K562 (cell line): ENCODE measurements at regions not wholly inside any gene's neighbourhood (a gene's known extent, or its start where the extent isn't known, plus 50 kb on each side); places are given as distances from the start of the nearest gene placed in this dataset.

Source experiments
- FOXO4 ChIP-seq: fragments of 450-650 bp; formaldehyde crosslinking; IDR thresholded peaks from 2 replicates; pipeline ENCODE4 v1.4.0; 2020; ENCODE audit warnings: mild to moderate bottlenecking, moderate library complexity
- HDAC1 ChIP-seq, 2 experiments: fragments of 450-650 bp; IDR thresholded peaks; 2 replicates each; pipeline ENCODE4 v1.6.1; 2016 to 2017; ENCODE audit warnings: inconsistent platforms in 1 of 2, mild to moderate bottlenecking in 1 of 2, moderate library complexity in 1 of 2
- HDAC6 ChIP-seq: IDR thresholded peaks from 2 replicates; pipeline ENCODE4 v1.6.1; 2012; ENCODE audit warnings: low read depth, mild to moderate bottlenecking, control low read depth, inconsistent platforms, low read length, moderate library complexity
- KDM1A ChIP-seq, 2 experiments: fragments of 450-650 bp; IDR thresholded peaks; 2 replicates each; pipeline ENCODE4 v1.6.1; 2016; ENCODE audit warnings: mild to moderate bottlenecking in 2 of 2
- KDM4B ChIP-seq, 2 experiments: fragments of 450-650 bp in 1 of 2; sonication (generic) in 1 of 2; IDR thresholded peaks; 2 replicates each; pipeline ENCODE4 v1.6.1; 2016 to 2017; ENCODE audit warnings: borderline replicate concordance in 2 of 2, antibody characterized with exemption in 1 of 2, low read depth in 1 of 2, mild to moderate bottlenecking in 1 of 2
- LCOR ChIP-seq: sonication (generic); formaldehyde crosslinking; IDR thresholded peaks from 2 replicates; pipeline ENCODE4 v1.8.0; 2022; ENCODE audit warnings: mild to moderate bottlenecking, missing genetic modification reagents
- MAFK ChIP-seq: IDR thresholded peaks from 2 replicates; pipeline ENCODE4 v1.6.1; 2011; ENCODE audit warnings: low read length, improper control_type of control experiment
- MTA1 ChIP-seq: fragments of 450-650 bp; IDR thresholded peaks from 2 replicates; pipeline ENCODE4 v1.6.1; 2017; ENCODE audit warnings: borderline replicate concordance
- NFRKB ChIP-seq: fragments of 450-650 bp; IDR thresholded peaks from 2 replicates; pipeline ENCODE4 v1.6.1; 2016; ENCODE audit warnings: low read depth
- NR4A1 ChIP-seq, 2 experiments: fragments of 250-450 bp in 1 of 2; fragments of 450-650 bp in 1 of 2; sonication (Bioruptor Pico) in 1 of 2; IDR thresholded peaks; 2 replicates each; pipeline versions ENCODE4 v1.4.0 to v1.6.1; 2016 to 2020; ENCODE audit warnings: mild to moderate bottlenecking in 2 of 2, missing compliant biosample characterization in 1 of 2, missing genetic modification characterization in 1 of 2, moderate library complexity in 1 of 2
- SIRT6 ChIP-seq: IDR thresholded peaks from one replicate; pipeline ENCODE4 v1.6.1; 2012; ENCODE audit warnings: low read depth, mild to moderate bottlenecking, control low read depth, inconsistent platforms, low read length, moderate library complexity
- STAT5A ChIP-seq: IDR thresholded peaks from 2 replicates; pipeline ENCODE4 v1.6.1; 2012; ENCODE audit warnings: low read length, inconsistent platforms, borderline replicate concordance
- ZBTB17 ChIP-seq: fragments of 450-650 bp; formaldehyde crosslinking; IDR thresholded peaks from 2 replicates; pipeline ENCODE4 v1.4.0; 2020; ENCODE audit warnings: mild to moderate bottlenecking
- ZNF316 ChIP-seq: fragments of 450-650 bp; IDR thresholded peaks from 2 replicates; pipeline ENCODE4 v1.6.1; 2016
- TF ChIP-seq, protein P1 (sequence below): sonication (generic); formaldehyde crosslinking; IDR thresholded peaks from 2 replicates; pipeline ENCODE4 v1.8.0; 2023; ENCODE audit warnings: missing genetic modification reagents, mild to moderate bottlenecking, borderline replicate concordance
- TF ChIP-seq, protein P2 (sequence below): sonication (generic); formaldehyde crosslinking; IDR thresholded peaks from 2 replicates; pipeline ENCODE4 v1.8.0; 2022; ENCODE audit warnings: mild to moderate bottlenecking, missing genetic modification reagents

DNA sequence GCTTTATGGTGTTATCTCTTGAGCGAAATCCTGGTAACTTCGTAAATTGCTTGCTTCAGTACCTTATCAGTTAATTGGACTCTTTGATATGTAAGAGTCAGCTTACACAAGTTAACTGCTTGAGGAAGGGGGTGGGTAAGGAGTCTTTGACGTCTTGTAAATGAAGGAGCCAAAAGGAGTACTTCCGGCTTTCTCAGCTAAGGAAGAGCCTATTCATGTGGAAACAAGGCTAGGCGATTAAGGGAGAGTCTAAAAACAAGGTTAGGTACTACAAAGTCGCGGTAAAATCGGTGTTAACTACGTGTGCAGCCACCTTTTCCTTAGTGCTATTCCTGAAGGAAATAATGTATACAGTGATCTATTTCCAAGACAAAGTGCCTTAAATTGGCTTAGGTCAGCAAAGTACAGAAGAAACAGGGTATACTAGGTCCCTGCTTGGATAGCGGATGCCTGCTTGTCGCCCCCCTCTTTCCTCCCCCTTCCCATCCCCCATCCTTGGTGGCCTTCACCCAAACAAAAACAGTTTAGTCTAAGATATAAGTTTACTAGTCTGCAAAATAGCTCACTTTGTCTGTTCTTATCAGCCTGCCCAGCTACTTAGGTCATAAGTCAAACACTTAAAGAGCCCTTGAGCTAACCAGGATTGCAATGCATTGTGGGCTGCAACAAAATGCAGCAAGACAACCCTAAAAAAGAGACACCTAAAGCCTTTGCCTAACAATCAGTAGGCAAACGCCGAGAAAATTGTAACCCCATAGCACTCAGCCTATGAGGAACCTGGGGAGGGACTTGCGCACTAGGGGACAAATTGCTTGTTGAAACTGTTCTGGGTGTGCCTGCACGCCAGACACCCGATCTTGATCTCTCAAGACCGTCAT is 147.3 kb downstream of the TRIM27 start (continued):
- TF ChIP-seq KDM4B (IDR thresholded peaks at IDR 0.05; ENCODE audit: borderline replicate concordance in 2 of 2, low read depth in 1 of 2) (no peak), HDAC1 (IDR thresholded peaks at IDR 0.05) (peak in 1 of 2 experiments; percentile 47; a peak in 1 of 4 replicates), MTA1 (0 out of 2 replicates have a peak, but pooled peaks have one; percentile 39), NFRKB (peak; percentile 63), FOXO4 (no peak), LCOR (CRISPR knock-in tag) (peak; percentile 62; the same call in 1 of the 2 replicates), ZBTB17 (CRISPR knock-in tag) (no peak), HDAC6 (no peak), NR4A1 (CRISPR knock-in tag; IDR thresholded peaks at IDR 0.05) (no peak), NR4A1 (tag; IDR thresholded peaks at IDR 0.05) (peak; percentile 46; the same call in 1 of the 2 replicates), MAFK (peak; percentile 77), SIRT6 (no peak), KDM1A (IDR thresholded peaks at IDR 0.05) (peak; percentile 68 to 79), ZNF316 (peak; percentile 93), STAT5A (peak; percentile 37; the same call in 1 of the 2 replicates)
- TF ChIP-seq, protein P1, sequence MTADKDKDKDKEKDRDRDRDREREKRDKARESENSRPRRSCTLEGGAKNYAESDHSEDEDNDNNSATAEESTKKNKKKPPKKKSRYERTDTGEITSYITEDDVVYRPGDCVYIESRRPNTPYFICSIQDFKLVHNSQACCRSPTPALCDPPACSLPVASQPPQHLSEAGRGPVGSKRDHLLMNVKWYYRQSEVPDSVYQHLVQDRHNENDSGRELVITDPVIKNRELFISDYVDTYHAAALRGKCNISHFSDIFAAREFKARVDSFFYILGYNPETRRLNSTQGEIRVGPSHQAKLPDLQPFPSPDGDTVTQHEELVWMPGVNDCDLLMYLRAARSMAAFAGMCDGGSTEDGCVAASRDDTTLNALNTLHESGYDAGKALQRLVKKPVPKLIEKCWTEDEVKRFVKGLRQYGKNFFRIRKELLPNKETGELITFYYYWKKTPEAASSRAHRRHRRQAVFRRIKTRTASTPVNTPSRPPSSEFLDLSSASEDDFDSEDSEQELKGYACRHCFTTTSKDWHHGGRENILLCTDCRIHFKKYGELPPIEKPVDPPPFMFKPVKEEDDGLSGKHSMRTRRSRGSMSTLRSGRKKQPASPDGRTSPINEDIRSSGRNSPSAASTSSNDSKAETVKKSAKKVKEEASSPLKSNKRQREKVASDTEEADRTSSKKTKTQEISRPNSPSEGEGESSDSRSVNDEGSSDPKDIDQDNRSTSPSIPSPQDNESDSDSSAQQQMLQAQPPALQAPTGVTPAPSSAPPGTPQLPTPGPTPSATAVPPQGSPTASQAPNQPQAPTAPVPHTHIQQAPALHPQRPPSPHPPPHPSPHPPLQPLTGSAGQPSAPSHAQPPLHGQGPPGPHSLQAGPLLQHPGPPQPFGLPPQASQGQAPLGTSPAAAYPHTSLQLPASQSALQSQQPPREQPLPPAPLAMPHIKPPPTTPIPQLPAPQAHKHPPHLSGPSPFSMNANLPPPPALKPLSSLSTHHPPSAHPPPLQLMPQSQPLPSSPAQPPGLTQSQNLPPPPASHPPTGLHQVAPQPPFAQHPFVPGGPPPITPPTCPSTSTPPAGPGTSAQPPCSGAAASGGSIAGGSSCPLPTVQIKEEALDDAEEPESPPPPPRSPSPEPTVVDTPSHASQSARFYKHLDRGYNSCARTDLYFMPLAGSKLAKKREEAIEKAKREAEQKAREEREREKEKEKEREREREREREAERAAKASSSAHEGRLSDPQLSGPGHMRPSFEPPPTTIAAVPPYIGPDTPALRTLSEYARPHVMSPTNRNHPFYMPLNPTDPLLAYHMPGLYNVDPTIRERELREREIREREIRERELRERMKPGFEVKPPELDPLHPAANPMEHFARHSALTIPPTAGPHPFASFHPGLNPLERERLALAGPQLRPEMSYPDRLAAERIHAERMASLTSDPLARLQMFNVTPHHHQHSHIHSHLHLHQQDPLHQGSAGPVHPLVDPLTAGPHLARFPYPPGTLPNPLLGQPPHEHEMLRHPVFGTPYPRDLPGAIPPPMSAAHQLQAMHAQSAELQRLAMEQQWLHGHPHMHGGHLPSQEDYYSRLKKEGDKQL: no peak
- TF ChIP-seq, protein P2, sequence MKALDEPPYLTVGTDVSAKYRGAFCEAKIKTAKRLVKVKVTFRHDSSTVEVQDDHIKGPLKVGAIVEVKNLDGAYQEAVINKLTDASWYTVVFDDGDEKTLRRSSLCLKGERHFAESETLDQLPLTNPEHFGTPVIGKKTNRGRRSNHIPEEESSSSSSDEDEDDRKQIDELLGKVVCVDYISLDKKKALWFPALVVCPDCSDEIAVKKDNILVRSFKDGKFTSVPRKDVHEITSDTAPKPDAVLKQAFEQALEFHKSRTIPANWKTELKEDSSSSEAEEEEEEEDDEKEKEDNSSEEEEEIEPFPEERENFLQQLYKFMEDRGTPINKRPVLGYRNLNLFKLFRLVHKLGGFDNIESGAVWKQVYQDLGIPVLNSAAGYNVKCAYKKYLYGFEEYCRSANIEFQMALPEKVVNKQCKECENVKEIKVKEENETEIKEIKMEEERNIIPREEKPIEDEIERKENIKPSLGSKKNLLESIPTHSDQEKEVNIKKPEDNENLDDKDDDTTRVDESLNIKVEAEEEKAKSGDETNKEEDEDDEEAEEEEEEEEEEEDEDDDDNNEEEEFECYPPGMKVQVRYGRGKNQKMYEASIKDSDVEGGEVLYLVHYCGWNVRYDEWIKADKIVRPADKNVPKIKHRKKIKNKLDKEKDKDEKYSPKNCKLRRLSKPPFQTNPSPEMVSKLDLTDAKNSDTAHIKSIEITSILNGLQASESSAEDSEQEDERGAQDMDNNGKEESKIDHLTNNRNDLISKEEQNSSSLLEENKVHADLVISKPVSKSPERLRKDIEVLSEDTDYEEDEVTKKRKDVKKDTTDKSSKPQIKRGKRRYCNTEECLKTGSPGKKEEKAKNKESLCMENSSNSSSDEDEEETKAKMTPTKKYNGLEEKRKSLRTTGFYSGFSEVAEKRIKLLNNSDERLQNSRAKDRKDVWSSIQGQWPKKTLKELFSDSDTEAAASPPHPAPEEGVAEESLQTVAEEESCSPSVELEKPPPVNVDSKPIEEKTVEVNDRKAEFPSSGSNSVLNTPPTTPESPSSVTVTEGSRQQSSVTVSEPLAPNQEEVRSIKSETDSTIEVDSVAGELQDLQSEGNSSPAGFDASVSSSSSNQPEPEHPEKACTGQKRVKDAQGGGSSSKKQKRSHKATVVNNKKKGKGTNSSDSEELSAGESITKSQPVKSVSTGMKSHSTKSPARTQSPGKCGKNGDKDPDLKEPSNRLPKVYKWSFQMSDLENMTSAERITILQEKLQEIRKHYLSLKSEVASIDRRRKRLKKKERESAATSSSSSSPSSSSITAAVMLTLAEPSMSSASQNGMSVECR (CRISPR knock-in tag): no peak
